HG02884 (cell line): ENCODE measurements at regions not wholly inside any gene's neighbourhood (a gene's known extent, or its start where the extent isn't known, plus 50 kb on each side); places are given as distances from the start of the nearest gene placed in this dataset.
"Not testable (repeated sequence)": the region's sequence is repeated elsewhere in the genome, so short reads cannot be mapped to it uniquely, and the experiment has no call there.

Experiments used
- ATAC-seq: cut with Tn5 transposase; IDR thresholded peaks from one replicate; pipeline ENCODE4 v1.9.1; 2021; ENCODE audit warnings: mild to moderate bottlenecking, moderate library complexity; ENCODE audit not compliant: unreplicated experiment

- ATAC-seq, result not testable (repeated sequence)
These were observed 87.4 kb downstream of the DLEU7 start for GRCh38 chr13:50755862-50756685.

- no peak for ATAC-seq
These were observed 86.5 kb downstream of the DLEU7 start for GRCh38 chr13:50757008-50757407.

DNA sequence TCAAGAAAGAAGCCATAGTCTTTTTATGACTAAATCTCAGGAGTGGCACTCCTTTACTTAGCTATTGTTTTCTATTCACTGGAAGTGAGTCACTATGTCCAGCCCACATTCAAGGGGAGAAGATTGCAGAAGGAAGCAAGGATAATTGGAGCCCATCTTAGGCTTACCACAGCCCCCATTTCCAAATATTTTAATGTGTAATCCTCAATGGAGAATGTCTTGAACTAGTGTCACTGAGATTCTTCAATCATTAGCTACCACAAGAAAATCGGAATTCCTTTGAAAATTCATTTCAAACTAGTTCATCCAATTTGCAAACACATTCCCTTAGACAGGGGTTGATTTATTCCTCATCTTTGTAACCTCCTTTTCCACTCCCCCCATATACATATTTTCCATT, 84.7 kb downstream of the DLEU7 start:
- no peak for ATAC-seq

DNA sequence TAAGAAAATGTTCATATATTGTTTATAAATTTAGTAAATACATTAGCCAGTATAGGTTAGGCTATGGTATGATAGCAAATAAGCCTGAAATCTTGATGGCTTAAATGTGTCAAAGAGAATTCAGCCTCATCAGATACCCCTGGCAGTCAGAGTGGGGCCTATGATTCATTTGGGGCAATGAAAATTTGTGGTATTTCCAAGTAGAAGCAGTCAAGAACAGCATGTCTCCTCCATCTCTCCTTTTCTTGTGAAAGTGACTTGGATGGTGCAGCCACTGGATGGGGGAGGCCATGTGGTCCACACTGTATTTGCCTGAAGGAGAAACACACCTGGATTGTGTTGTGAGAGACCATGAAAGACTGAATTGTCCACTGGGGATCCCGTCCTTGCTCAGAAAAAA, 82.7 kb downstream of the DLEU7 start:
- ATAC-seq, result no peak

GRCh38 chr13:50761406-50761805, 82.1 kb downstream of the DLEU7 start:
- ATAC-seq, result no peak

- ATAC-seq, result no peak
These were observed 80.4 kb downstream of the DLEU7 start for GRCh38 chr13:50762969-50763567.

DNA sequence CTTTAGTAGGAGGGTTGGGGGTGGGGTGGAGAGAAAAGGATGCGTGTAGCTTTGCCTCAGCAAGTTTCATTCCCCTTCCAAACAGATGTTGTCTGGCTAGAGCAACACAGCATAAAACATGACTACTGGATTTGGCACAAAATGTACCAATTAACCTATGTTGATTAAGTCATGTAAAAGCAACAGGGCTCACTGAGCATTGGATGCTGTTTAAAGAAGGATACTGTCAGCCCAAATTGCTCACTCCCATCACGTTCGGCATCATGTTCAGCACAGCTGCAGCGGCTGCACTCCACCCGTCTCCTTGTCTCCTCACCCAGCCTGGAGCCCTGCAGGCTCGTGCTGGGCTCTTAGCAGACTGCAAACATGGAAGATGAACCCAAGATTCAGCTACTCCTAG, 77.5 kb downstream of the DLEU7 start:
- no peak for ATAC-seq

GRCh38 chr13:50766695-50767094, 76.8 kb downstream of the DLEU7 start:
- no peak for ATAC-seq

- ATAC-seq, result not testable (repeated sequence)
These were observed 70.6 kb downstream of the DLEU7 start for GRCh38 chr13:50772881-50773280.
